Cardiac muscle cell (in vitro differentiated cells and primary cell): ENCODE measurements at regions not wholly inside any gene's neighbourhood (a gene's known extent, or its start where the extent isn't known, plus 50 kb on each side); places are given as distances from the start of the nearest gene placed in this dataset.
"Not testable (repeated sequence)": the region's sequence is repeated elsewhere in the genome, so short reads cannot be mapped to it uniquely, and the experiment has no call there.

Experiments used
- DNase-seq, 2 donors: peaks; one replicate each; pipeline versions ENCODE4 v3.0.0 to v3.0.0-alpha.2; 2010 to 2017; ENCODE audit warnings: low read depth in 1 of 2, low spot score in 1 of 2
- H3K27ac ChIP-seq: fragments of 200-600 bp; sonication (generic); 2 replicates; pipeline ENCODE4 v1.5.1; 2016
- H3K27me3 ChIP-seq: fragments of 200-600 bp; sonication (generic); 2 replicates; pipeline ENCODE4 v1.6.0; 2016; ENCODE audit warnings: control low read depth
- H3K36me3 ChIP-seq: fragments of 200-600 bp; sonication (generic); 2 replicates; pipeline ENCODE4 v1.5.1; 2016; ENCODE audit warnings: control low read depth
- H3K4me1 ChIP-seq: fragments of 200-600 bp; sonication (generic); 2 replicates; pipeline ENCODE4 v1.8.1; 2017; ENCODE audit warnings: low read depth, mild to moderate bottlenecking, mixed run types
- H3K4me3 ChIP-seq: fragments of 200-600 bp; sonication (generic); 2 replicates; pipeline ENCODE4 v1.5.1; 2016; ENCODE audit warnings: mild to moderate bottlenecking
- H3K9me3 ChIP-seq: fragments of 200-600 bp; sonication (generic); 2 replicates; pipeline ENCODE4 v1.5.1; 2017; ENCODE audit warnings: low read depth, mild to moderate bottlenecking, control low read depth
- TF ChIP-seq, protein P1 (sequence below): IDR thresholded peaks from 2 replicates; pipeline ENCODE4 v1.5.1; 2012; ENCODE audit warnings: low read depth, mild to moderate bottlenecking, low read length

- no peaks in the 10 kb centered on the region for H3K36me3 ChIP-seq
- H3K27ac ChIP-seq: no peak overlapping the region
- H3K27me3 ChIP-seq: no peaks in the 10 kb centered on the region
- H3K4me1 ChIP-seq: no peaks in the 10 kb centered on the region
- no peaks in the 10 kb centered on the region for H3K9me3 ChIP-seq
- TF ChIP-seq, protein P1, sequence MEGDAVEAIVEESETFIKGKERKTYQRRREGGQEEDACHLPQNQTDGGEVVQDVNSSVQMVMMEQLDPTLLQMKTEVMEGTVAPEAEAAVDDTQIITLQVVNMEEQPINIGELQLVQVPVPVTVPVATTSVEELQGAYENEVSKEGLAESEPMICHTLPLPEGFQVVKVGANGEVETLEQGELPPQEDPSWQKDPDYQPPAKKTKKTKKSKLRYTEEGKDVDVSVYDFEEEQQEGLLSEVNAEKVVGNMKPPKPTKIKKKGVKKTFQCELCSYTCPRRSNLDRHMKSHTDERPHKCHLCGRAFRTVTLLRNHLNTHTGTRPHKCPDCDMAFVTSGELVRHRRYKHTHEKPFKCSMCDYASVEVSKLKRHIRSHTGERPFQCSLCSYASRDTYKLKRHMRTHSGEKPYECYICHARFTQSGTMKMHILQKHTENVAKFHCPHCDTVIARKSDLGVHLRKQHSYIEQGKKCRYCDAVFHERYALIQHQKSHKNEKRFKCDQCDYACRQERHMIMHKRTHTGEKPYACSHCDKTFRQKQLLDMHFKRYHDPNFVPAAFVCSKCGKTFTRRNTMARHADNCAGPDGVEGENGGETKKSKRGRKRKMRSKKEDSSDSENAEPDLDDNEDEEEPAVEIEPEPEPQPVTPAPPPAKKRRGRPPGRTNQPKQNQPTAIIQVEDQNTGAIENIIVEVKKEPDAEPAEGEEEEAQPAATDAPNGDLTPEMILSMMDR: no peak
- no peak for DNase-seq
- H3K4me3 ChIP-seq: no peak overlapping the region
Measured at GRCh38 chr4:131459430-131460101, 1689.5 kb upstream of the PCDH10 start.

DNA sequence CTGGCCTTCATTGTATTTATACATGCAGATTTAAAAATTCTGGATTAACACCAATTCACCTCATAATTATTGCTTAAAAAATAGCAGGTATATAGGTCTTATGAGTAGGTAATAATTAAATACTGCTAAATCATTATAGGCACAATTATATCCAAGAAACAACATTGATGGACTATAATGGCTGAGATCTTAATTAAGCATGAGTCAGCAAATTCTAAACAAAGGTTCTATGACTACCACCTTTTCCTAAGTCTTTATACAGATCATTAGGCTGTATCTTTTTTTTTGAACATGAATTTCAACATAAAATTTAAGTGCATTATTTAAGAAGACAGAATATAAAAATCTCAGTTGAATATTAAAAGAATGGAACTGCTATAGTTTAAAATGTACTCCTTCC, 1678.7 kb upstream of the PCDH10 start:
- DNase-seq: no peak
- no peak overlapping the region for H3K4me3 ChIP-seq
- TF ChIP-seq, protein P1: no peak
- H3K9me3 ChIP-seq: no peaks in the 10 kb centered on the region
- H3K27me3 ChIP-seq: no peaks in the 10 kb centered on the region
- no peaks in the 10 kb centered on the region for H3K36me3 ChIP-seq
- no peaks in the 10 kb centered on the region for H3K4me1 ChIP-seq
- no peak overlapping the region for H3K27ac ChIP-seq

DNA sequence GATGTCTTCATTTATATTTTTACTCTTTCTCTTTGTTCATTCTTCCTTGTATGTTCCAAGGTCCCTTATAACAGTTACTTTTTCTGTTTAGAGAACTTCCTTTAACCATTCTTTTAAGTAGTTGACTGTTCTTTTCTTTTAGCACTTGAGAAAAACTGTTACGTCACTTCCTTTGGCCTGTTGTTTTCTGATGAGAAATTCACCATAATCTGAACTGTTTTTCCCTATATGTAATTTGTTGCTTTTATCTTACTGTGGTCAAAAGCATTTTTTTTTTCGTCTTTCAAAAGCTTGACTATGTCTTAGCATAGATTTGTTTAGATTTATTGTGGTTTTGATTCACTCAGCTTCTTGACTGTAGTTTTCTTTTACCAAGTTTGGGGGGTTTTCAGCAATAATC, 1660.3 kb upstream of the PCDH10 start:
- TF ChIP-seq, protein P1: no peak
- Histone ChIP-seq H3K9me3 (no peaks in the 10 kb centered on the region), H3K27me3 (no peaks in the 10 kb centered on the region), H3K4me3 (no peak overlapping the region), H3K27ac (no peak overlapping the region), H3K36me3 (no peaks in the 10 kb centered on the region), H3K4me1 (no peaks in the 10 kb centered on the region)
- DNase-seq: peak in 1 of 2 donors; percentile 32

DNA sequence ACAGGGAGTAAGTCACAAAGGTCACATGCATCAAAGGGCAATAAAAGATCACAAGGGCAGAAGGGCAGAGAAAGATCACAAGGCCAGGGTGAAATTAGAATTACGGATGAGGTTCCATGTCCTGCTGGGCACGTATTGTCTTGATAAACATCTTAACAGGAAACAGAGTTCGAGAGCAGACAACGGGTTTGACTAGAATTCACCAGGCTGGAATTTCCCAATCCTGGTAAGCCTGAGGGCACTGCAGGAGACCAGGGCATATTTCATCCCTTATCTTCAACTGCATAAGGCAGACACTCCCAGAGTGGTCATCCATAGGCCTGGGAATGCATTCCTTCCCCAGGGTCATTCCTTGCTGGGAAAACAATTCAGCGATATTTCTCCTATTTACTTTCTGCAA, 1652.9 kb upstream of the PCDH10 start:
- H3K4me3 ChIP-seq, H3K27me3 ChIP-seq, H3K9me3 ChIP-seq, H3K36me3 ChIP-seq, H3K27ac ChIP-seq, H3K4me1 ChIP-seq, DNase-seq: not testable (repeated sequence)

DNA sequence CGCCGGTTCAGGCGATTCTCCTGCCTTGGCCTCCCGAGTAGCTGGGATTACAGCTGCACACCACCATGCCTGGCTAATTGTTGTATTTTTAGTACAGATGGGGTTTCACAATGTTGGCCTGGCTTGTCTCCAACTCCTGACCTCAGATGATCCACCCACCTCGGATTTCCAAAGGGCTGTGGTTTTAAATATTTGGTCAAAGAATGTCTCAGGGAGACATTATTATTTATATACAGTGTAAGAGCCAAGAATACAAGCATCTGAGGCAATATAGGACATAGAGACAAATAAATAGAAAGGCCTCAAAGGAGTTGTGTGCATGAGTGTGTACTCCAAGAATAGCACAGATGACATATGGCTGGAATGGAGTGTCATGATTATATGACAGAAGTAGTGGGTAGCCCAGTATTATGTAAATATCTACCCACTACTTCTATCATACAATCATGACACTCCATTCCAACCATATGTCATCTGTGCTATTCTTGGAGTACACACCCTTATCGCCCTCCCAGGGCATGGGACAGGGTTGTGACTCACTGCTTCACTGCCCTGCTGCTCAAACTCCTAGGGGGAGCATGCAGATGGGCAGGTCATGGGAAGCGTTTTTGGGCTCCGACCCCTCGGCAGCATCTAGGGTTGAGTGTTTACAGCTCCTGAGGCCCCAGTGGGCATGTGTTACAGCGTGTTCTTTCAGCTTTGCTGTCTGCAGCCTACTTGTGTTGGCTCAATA, 1649.8 kb upstream of the PCDH10 start:
- no peak overlapping the region for H3K27ac ChIP-seq
- TF ChIP-seq, protein P1: no peak
- peak in 1 of 2 donors; percentile 86 for DNase-seq
- no peak overlapping the region for H3K4me3 ChIP-seq
- no peaks in the 10 kb centered on the region for H3K27me3 ChIP-seq
- H3K4me1 ChIP-seq: no peaks in the 10 kb centered on the region
- no peaks in the 10 kb centered on the region for H3K9me3 ChIP-seq
- H3K36me3 ChIP-seq: no peaks in the 10 kb centered on the region

GRCh38 chr4:131509521-131509920, 1639.6 kb upstream of the PCDH10 start:
- peak in 1 of 2 donors; percentile 29 for DNase-seq
- H3K4me3 ChIP-seq: no peak overlapping the region
- no peak overlapping the region for H3K27ac ChIP-seq
- peaks cover 4% of the 10 kb centered on the region for H3K27me3 ChIP-seq
- H3K4me1 ChIP-seq: no peaks in the 10 kb centered on the region
- H3K36me3 ChIP-seq: no peaks in the 10 kb centered on the region
- no peaks in the 10 kb centered on the region for H3K9me3 ChIP-seq
- TF ChIP-seq, protein P1: no peak
